ENCODE measurements at regions not wholly inside any gene's neighbourhood (a gene's known extent, or its start where the extent isn't known, plus 50 kb on each side); places are given as distances from the start of the nearest gene placed in this dataset.

GRCh38 chr2:34121076-34121475 is 522.0 kb upstream of the FAM98A start:
- Histone ChIP-seq H2BK20ac (ENCODE audit: low read length) (no peak overlapping the region), H3K9me3 (ENCODE audit: insufficient read depth in 2 of 2, low read depth in 1 of 2, low read length in 1 of 2) (peaks cover 0 to 2% of the 10 kb centered on the region in 2 experiments; a peak in 1 of 4 replicates), H3K27ac (ENCODE audit: low read depth, low read length) (no peak overlapping the region), H2BK15ac (ENCODE audit: low read length) (no peak overlapping the region), H3K79me2 (ENCODE audit: control insufficient read depth in 1 of 2, insufficient read depth in 2 of 2, low read length in 2 of 2) (no peaks in the 10 kb centered on the region), H3K79me1 (ENCODE audit: low read depth, low read length) (no peaks in the 10 kb centered on the region), H3K9ac (replicated peaks in 1 of 4; ENCODE audit: extremely low read depth in 1 of 4, low read depth in 3 of 4, low read length in 3 of 4) (no peak overlapping the region), H2BK12ac (ENCODE audit: low read depth, low read length) (no peak overlapping the region), H3K27me3 (replicated peaks in 1 of 4; ENCODE audit: control insufficient read depth in 3 of 4, extremely low read depth in 1 of 4, insufficient read depth in 3 of 4, low read length in 3 of 4) (no peaks in the 10 kb centered on the region), H3K14ac (ENCODE audit: insufficient read length) (no peak overlapping the region), H4K20me1 (replicated peaks in 1 of 2; ENCODE audit: control insufficient read depth in 1 of 2, insufficient read depth in 2 of 2, low read length in 2 of 2) (no peaks in the 10 kb centered on the region), H4K91ac (replicated peaks; ENCODE audit: insufficient read length, low read length) (no peak overlapping the region), H3K4me1 (replicated peaks in 1 of 4; ENCODE audit: control insufficient read depth in 3 of 4, insufficient read depth in 4 of 4, low read length in 3 of 4) (no peaks in the 10 kb centered on the region), H2AK5ac (ENCODE audit: low read depth, low read length) (no peak overlapping the region), H3K4me2 (ENCODE audit: insufficient read depth in 1 of 2, low read depth in 2 of 2, low read length in 2 of 2) (no peak overlapping the region), H2BK120ac (replicated peaks; ENCODE audit: low read depth, low read length) (no peak overlapping the region), H3K4ac (replicated peaks; ENCODE audit: insufficient read length, low read depth, low read length) (no peak overlapping the region), H3K36me3 (ENCODE audit: control insufficient read depth in 2 of 4, insufficient read depth in 4 of 4, low read length in 3 of 4) (no peaks in the 10 kb centered on the region), H3K23ac (ENCODE audit: insufficient read length) (no peak overlapping the region), H4K5ac (ENCODE audit: insufficient read length, low read depth, low read length) (no peak overlapping the region), H3K18ac (ENCODE audit: extremely low read depth, low read length) (no peak overlapping the region), H3K23me2 (ENCODE audit: low read depth, low read length) (no peaks in the 10 kb centered on the region), H3K56ac (replicated peaks; ENCODE audit: insufficient read length, low read depth, low read length) (no peak overlapping the region), H4K8ac (ENCODE audit: extremely low read depth, insufficient read depth, low read length) (no peak overlapping the region), H3K4me3 (ENCODE audit: extremely low read depth in 1 of 4, insufficient read depth in 2 of 4, low read depth in 3 of 4, low read length in 4 of 4) (no peak overlapping the region), H2AFZ (ENCODE audit: low read length) (no peak overlapping the region), H2BK5ac (ENCODE audit: low read depth, low read length) (no peak overlapping the region)
- FAIRE-seq, result no peak
- 89% methylated on average over 3 of the region's 3 CpGs; no CpG with 5 or more reads in 1 of the 2 experiments for WGBS, 2 experiments (ENCODE audit: extremely low coverage in 1 of 2, insufficient coverage in 1 of 2, insufficient read length in 1 of 2, insufficient replicate concordance in 2 of 2, low coverage in 1 of 2, low lambda C conversion rate in 2 of 2, missing lambda C conversion rate in 1 of 2)
- no peak for DNase-seq (ENCODE audit: low read depth in 1 of 2, low spot score in 2 of 2)
- POLR2A ChIA-PET (ENCODE audit: partially characterized antibody), result no interaction called here
- TF ChIP-seq YY1 (IDR thresholded peaks at IDR 0.05; ENCODE audit: low read depth, low read length) (no peak), NANOG (IDR thresholded peaks at IDR 0.05; ENCODE audit: insufficient read depth, low read depth, low read length, poor library complexity, severe bottlenecking) (no peak), RNF2 (IDR thresholded peaks at IDR 0.05; ENCODE audit: borderline replicate concordance, low read depth, low read length, missing control alignments, poor library complexity, severe bottlenecking) (no peak), GTF2F1 (IDR thresholded peaks at IDR 0.05; ENCODE audit: borderline replicate concordance, low read depth, low read length) (no peak), RAD21 (IDR thresholded peaks at IDR 0.05 in 1 of 2, conservative IDR thresholded peaks at IDR 0.05 in 1 of 2; ENCODE audit: low read depth in 2 of 2, low read length in 2 of 2) (no peak), BACH1 (IDR thresholded peaks at IDR 0.05; ENCODE audit: low read length) (no peak), KDM4A (IDR thresholded peaks at IDR 0.05; ENCODE audit: low read depth, low read length, severe bottlenecking) (no peak), SAP30 (IDR thresholded peaks at IDR 0.05; ENCODE audit: insufficient read depth, insufficient replicate concordance, low read length) (no peak)
- CTCF ChIA-PET (ENCODE audit: partially characterized antibody), result no interaction called here

All from H1 (cell line).